ENCODE measurements at regions not wholly inside any gene's neighbourhood (a gene's known extent, or its start where the extent isn't known, plus 50 kb on each side); places are given as distances from the start of the nearest gene placed in this dataset.
"Not testable (repeated sequence)": the region's sequence is repeated elsewhere in the genome, so short reads cannot be mapped to it uniquely, and the experiment has no call there.

- peak; percentile 77 for DNase-seq (ENCODE audit: low spot score)
These were observed 438.8 kb downstream of the EFNB2 start for GRCh38 chr13:106096661-106097092.

DNA sequence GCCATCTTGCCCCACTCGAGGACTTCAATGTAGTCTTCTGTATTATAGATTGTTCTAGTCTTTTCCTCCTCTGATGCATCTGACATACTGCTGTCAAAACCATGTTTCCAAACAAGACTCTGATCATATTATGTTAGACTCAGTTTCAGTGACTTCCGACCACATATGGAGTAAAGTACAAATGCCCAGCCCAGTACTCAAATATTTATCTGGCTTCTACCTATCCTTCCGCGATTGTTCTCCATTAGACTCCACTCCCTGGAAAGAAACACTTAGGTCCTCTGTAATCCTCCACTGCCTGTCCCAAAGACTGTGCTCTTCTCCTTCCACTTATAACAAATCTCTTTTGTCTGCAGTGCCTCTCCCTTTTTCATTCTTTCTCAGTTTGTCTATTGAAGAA is 439.5 kb downstream of the EFNB2 start:
- DNase-seq (ENCODE audit: low spot score): no peak

DNA sequence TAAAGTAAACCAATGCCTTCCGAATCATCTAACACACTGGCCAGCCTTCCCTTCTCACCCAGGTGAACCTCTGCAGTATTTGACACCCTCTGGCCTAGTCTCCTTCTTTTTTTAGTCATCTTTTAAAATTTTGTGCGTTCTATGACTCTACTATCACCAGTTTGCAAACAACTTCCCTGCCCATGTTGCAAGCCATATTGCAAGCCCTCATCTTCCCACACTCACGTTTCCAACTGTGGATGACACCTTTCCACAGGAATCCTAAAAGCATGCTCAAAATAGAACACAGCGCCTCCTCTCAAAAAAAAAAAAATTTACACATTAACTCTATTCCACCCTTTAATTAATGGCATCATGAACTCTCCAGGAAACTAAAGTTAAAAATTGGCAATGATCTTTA is 440.1 kb downstream of the EFNB2 start:
- DNase-seq (ENCODE audit: low spot score): no peak

- DNase-seq (ENCODE audit: low spot score): no peak
These were observed 445.5 kb downstream of the EFNB2 start for GRCh38 chr13:106090001-106090400.

- DNase-seq (ENCODE audit: low spot score): no peak
These were observed 446.0 kb downstream of the EFNB2 start for GRCh38 chr13:106089261-106089980.

DNA sequence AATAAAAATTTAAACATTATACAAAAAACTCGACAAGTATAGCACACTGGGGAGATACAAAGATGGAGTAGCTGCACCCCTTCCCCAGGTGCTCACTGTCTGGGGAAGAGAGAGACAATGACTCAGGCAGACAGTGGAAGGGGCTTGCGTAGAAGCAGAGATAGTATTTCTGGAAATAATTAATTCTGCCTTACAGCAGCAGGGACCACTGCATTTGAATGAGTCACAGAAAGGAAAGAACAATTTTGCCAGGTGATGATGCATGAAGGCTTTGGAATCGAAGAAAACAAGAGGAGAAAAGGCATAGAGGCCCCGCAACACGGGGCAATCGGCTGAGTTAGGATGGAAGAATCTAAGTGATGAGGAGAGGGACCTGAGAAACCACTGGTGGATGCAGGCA is 447.4 kb downstream of the EFNB2 start:
- DNase-seq (ENCODE audit: low spot score): peak; percentile 88

GRCh38 chr13:106087201-106087600 is 448.3 kb downstream of the EFNB2 start:
- no peak for DNase-seq (ENCODE audit: low spot score)

GRCh38 chr13:106083620-106084350 is 451.7 kb downstream of the EFNB2 start:
- peak; percentile 81 for DNase-seq (ENCODE audit: low spot score)

DNA sequence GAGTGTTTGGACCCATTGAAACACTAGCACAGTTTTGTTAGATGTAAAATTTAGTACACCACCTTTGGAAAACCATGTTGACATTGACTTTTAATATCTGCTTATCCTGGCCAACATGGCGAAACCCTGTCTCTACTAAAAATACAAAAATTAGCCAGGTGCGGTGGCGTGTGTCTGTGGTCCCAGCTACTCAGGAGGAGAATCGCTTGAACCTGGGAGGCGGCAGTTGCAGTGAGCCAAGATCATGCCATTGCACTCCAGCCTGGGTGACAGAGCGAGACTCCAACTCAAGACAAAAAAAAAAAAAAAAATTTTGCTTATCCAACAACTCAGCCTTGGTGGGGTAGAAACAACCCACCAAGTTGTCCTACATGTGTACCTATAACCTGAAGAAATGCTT is 454.2 kb downstream of the EFNB2 start:
- not testable (repeated sequence) for DNase-seq (ENCODE audit: low spot score)

- DNase-seq (ENCODE audit: low spot score): peak; percentile 13
These were observed 457.3 kb downstream of the EFNB2 start for GRCh38 chr13:106078191-106078590.

DNA sequence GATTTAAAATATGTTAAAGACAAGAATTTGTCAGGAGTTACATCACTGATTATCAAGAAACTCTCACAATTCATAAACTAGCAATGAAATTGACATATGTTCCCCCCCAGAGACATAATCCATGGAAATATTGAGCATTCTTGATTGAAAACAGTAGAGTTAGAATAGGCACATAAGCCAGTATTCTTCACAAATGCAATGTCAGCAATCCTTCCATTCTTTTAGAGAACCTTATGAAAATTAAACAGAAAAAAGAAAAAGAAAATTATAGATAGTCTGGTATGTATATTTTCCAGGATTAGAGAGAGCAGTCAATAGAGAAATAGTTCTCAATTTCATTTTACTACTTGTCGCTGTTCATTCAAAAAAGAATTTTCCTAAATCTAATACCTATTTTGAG is 458.4 kb downstream of the EFNB2 start:
- DNase-seq (ENCODE audit: low spot score): no peak

DNA sequence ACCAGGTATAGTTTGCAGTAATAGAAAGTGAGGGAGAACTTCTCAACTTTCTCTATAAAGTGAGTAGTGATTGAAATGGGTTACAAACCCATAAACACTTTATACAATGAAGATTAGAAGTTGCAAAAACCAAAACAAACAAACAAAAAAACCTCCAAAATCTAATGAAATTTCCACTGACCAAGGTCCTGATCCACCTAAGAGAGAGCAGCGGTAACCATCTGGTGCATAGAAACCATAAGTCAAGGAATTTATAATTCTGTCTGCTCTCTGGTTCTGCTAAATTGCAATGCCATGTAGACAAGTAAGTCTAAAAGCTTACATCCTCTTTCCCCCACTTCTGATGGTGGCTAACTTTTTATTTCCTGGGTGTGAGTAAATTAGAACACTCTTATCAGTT is 463.4 kb downstream of the EFNB2 start:
- DNase-seq (ENCODE audit: low spot score): no peak

GRCh38 chr13:106063591-106064313 is 471.7 kb downstream of the EFNB2 start:
- peak; percentile 71 for DNase-seq (ENCODE audit: low spot score)

DNA sequence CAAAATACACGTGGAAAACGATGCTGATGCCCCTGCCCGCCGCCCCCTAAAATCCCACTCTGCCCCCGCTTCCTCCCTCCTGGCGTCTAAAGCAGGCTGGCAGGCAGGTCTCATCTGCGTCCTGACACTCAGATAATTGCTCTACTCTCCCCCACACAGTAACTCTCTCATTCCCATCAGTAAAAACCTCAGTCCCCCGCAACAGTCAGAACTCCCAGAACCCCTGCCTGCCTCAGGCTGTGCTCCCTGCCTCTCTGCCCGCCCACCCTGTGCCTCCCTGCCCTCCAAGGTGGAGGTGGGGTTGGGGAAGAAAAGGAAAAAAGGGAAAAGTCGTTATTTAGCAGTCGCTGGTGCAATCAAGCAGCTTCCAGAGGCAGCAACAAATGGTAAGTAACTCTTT is 473.7 kb downstream of the EFNB2 start:
- DNase-seq (ENCODE audit: low spot score): no peak

DNA sequence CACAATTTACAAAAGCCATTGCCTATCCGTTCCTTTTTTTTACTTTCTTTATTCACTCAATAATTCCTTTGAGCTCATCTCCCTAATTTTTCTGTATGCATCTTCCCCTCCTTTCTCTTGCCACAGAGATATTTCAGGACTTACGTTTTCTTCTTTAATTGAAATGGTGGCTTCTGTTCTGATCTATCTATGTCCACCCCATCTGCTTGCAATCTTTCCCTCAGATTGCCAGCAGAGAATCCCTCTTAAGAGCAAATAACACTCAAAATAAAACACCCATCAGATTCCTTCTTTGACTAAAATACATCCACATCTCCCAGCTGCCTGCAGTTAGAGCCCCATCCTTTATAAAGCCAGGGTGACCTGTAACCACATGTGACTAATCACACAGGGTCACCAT is 478.6 kb downstream of the EFNB2 start:
- DNase-seq (ENCODE audit: low spot score): no peak

- DNase-seq (ENCODE audit: low spot score): no peak
These were observed 483.2 kb downstream of the EFNB2 start for GRCh38 chr13:106052200-106052767.

DNA sequence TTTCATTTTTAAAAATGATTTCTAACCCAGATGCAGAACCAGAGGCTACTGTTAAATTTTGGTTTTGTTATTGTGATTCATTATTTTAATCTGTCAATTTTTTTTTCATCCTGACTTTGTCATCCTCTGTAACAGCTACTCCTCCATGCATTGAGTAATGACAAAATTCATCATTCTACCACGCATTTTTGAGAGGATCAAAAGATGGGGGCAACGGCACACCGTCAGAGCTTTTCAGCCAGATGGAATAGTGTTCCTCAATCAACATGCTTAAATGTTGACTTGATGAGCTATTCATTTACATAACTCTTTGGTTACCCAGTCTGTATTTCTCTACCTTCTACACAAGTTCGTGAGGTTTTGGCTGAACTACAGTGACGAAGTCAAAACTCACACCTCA is 486.3 kb downstream of the EFNB2 start:
- no peak for DNase-seq (ENCODE audit: low spot score)

DNA sequence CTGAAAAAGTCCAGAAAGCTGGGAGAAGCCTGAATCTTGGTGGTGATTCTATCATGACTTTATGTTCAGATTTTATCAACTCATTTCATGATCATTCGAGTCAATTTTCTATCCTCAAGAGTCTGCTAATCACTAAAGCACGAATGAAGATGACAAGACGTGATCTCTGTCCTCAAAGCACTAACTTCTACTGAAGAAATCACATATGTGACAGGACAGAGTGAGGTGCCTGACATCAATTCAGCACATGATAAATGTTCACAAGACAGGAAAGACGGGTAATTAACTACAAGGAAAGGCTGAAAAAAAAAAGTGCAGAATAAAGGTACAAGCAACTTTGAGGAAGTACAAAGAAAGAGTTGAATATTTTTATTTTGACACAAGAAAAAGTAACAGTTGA is 487.1 kb downstream of the EFNB2 start:
- no peak for DNase-seq (ENCODE audit: low spot score)

DNA sequence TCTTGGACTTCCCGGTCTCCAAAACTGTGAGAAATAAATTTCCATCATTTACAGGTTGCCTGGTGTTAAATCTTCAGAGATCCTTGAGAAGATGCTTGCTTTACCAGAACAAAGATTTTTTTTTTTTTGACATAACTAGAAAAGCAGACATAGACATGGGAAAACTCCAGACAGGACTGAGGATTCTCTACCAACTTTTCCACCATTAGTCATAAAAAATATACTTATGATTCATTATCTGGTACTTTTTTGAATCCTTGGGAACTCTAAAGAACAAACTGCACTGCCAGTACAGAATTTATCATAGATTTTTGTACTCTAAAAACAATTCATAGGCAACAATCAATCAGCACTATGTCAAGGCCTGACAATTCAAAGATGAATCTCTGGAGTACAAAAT is 487.6 kb downstream of the EFNB2 start:
- DNase-seq (ENCODE audit: low spot score): no peak

GRCh38 chr13:106042996-106043581 is 492.4 kb downstream of the EFNB2 start:
- DNase-seq (ENCODE audit: low spot score): no peak

DNA sequence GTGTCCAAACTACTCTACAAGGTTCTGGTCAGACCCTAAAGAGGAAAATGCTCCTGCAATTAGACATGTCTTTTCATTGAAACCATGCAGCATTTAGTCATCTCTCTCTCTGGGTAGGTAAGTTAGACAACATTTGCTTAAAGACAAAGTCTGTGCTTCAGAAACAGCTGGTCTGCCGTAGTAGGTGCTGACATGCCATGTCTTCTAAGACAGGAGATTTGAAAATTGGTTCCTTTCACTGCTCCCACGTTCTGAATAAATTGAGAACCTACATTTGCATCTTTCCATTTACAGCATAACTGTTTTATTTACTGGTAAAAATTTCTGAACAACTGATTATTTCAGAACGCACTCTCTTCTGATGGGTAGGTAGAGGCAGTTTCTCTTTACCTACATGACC is 494.0 kb downstream of the EFNB2 start:
- DNase-seq (ENCODE audit: low spot score): no peak

GRCh38 chr13:106038752-106039151 is 496.7 kb downstream of the EFNB2 start:
- DNase-seq (ENCODE audit: low spot score): peak; percentile 93

All from kidney tubule cell (primary cell).